ENCODE measurements at regions not wholly inside any gene's neighbourhood (a gene's known extent, or its start where the extent isn't known, plus 50 kb on each side); places are given as distances from the start of the nearest gene placed in this dataset.

DNA sequence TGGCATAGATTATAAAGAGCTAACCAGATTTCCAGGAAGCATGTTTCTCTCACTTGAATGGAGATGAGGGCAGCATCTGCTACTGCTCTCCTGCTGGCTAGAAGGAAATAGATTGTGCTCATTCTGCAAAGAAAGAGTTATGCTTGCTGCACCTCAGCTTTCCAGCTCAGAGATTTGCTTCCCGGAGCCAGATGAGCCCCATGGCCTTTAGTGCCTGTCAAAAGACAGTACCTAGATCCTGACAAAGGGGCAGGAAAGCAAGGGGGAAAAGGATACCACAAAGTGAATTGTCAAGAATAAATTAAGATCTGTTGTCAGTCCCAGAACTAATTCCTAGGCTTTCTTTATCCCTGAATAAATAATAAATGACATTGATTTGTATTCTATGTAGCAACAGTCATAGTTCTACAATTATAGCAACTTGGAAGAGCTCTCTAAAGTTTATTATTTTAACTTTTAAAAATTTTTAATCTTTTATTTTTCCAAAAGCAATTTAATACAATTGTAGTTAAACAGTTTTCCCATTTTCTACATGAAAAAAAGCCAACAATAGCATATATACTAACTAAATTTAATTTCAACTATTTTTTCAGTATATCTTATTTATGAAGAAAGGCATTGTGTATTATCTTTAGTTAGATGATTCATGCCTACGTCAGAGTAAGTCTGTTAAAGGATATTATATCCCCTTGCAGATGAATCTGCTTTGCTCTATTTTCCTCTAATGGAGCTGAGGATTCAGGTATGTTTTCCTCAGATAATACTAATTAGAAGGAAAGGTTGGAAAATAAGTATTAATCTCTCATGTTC, 306.1 kb upstream of the DDI1 start:
- 18 to 25% methylated on average over 2 of the region's 2 CpGs for WGBS, 2 experiments (ENCODE audit: low coverage in 1 of 2, low lambda C conversion rate in 2 of 2, missing lambda C conversion rate in 2 of 2)
- TF ChIP-seq EZH2phosphoT487 (IDR thresholded peaks at IDR 0.05; ENCODE audit: insufficient read depth, low read depth) (no peak), EZH2 (IDR thresholded peaks at IDR 0.05; ENCODE audit: insufficient read depth, poor library complexity, severe bottlenecking) (no peak)
- H2AFZ ChIP-seq: no peak overlapping the region
- peak; percentile 63 for DNase-seq
- no peaks in the 10 kb centered on the region for H3K36me3 ChIP-seq (ENCODE audit: low read depth)
- no peak overlapping the region for H3K9ac ChIP-seq
- in situ Hi-C loops (cut with MboI): no loop called here
- H3K9me3 ChIP-seq (ENCODE audit: low read depth): no peaks in the 10 kb centered on the region
- no peaks in the 10 kb centered on the region for H4K20me1 ChIP-seq (ENCODE audit: insufficient read depth)
- H3K4me1 ChIP-seq (ENCODE audit: insufficient read depth): peaks cover 5% of the 10 kb centered on the region
- no peaks in the 10 kb centered on the region for H3K79me2 ChIP-seq (ENCODE audit: insufficient read depth)
- no peaks in the 10 kb centered on the region for H3K27me3 ChIP-seq (replicated peaks; ENCODE audit: insufficient read depth)
- H3K9me2 ChIP-seq (ENCODE audit: insufficient read depth): no peaks in the 10 kb centered on the region
- no peak overlapping the region for H3K4me2 ChIP-seq (ENCODE audit: unreplicated experiment)
- H3F3A ChIP-seq (ENCODE audit: insufficient read depth): 0 out of 2 replicates have a peak, but pooled peaks cover 6% of the 10 kb centered on the region
- no peak overlapping the region for H3K27ac ChIP-seq
- H3K4me3 ChIP-seq: no peak overlapping the region

DNA sequence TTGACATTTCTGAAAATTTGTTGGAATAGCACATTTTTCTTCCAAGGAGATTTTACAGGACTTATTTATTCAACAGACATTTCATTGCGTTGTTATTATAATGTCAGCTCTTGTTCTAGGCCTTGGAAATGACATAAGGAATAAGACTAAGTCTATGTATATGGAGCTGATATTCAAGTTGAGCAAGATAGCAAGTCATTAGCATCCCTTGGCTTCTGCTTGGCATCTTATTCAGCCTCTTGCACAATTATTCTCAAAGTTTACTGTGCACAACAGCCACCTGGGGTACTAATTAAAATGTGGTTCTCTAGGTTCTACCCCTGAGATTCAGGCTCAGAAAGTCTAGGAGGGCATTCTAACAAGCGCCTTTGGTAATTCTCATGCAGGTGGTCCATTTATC, 304.8 kb upstream of the DDI1 start:
- Histone ChIP-seq H3K27ac (no peak overlapping the region), H3K79me2 (ENCODE audit: insufficient read depth) (no peaks in the 10 kb centered on the region), H3K4me3 (no peak overlapping the region), H3K9ac (no peak overlapping the region), H3K4me2 (ENCODE audit: unreplicated experiment) (no peak overlapping the region), H3K36me3 (ENCODE audit: low read depth) (no peaks in the 10 kb centered on the region), H3K4me1 (ENCODE audit: insufficient read depth) (peaks cover 5% of the 10 kb centered on the region), H3F3A (ENCODE audit: insufficient read depth) (0 out of 2 replicates have a peak, but pooled peaks cover 13% of the 10 kb centered on the region), H3K27me3 (replicated peaks; ENCODE audit: insufficient read depth) (no peaks in the 10 kb centered on the region), H3K9me2 (ENCODE audit: insufficient read depth) (no peaks in the 10 kb centered on the region), H2AFZ (no peak overlapping the region), H4K20me1 (ENCODE audit: insufficient read depth) (no peaks in the 10 kb centered on the region), H3K9me3 (ENCODE audit: low read depth) (no peaks in the 10 kb centered on the region)
- WGBS, 2 experiments (ENCODE audit: low coverage in 1 of 2, low lambda C conversion rate in 2 of 2, missing lambda C conversion rate in 2 of 2): 48 to 50% methylated on average over 2 of the region's 2 CpGs
- no peak for TF ChIP-seq EZH2 (IDR thresholded peaks at IDR 0.05; ENCODE audit: insufficient read depth, poor library complexity, severe bottlenecking)
- TF ChIP-seq EZH2phosphoT487 (IDR thresholded peaks at IDR 0.05; ENCODE audit: insufficient read depth, low read depth): no peak
- in situ Hi-C loops (cut with MboI): no loop called here
- no peak for DNase-seq

DNA sequence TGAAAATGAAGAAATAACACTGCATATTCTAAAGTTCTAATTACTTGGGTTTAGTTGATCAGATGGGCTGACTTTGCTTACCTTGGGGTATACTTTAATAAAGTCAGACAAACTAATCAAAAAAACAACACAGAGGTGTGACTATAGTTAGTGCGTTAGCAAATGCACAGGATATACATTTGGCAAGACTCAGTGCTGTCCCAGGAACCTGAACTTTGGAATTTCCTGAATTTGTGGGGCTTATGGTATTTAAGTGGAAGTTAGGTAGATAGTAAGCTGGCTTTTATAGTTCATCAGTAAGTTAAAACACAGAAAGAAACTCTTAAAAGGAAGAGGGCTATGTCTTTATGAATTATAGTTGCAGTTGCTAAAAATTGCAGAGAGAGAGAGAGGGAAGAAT, 302.6 kb upstream of the DDI1 start:
- H3K27me3 ChIP-seq (replicated peaks; ENCODE audit: insufficient read depth): no peaks in the 10 kb centered on the region
- DNase-seq: no peak
- H3K4me2 ChIP-seq (ENCODE audit: unreplicated experiment): no peak overlapping the region
- no peaks in the 10 kb centered on the region for H3K9me2 ChIP-seq (ENCODE audit: insufficient read depth)
- H3K79me2 ChIP-seq (ENCODE audit: insufficient read depth): no peaks in the 10 kb centered on the region
- 93 to 96% methylated on average over 1 of the region's 1 CpG for WGBS, 2 experiments (ENCODE audit: low coverage in 1 of 2, low lambda C conversion rate in 2 of 2, missing lambda C conversion rate in 2 of 2)
- H3K27ac ChIP-seq: no peak overlapping the region
- H3K4me3 ChIP-seq: no peak overlapping the region
- no peaks in the 10 kb centered on the region for H3K9me3 ChIP-seq (ENCODE audit: low read depth)
- in situ Hi-C loops (cut with MboI): no loop called here
- no peaks in the 10 kb centered on the region for H4K20me1 ChIP-seq (ENCODE audit: insufficient read depth)
- no peak overlapping the region for H3K9ac ChIP-seq
- H3F3A ChIP-seq (ENCODE audit: insufficient read depth): 0 out of 2 replicates have a peak, but pooled peaks cover 13% of the 10 kb centered on the region
- peaks cover 5% of the 10 kb centered on the region for H3K4me1 ChIP-seq (ENCODE audit: insufficient read depth)
- no peaks in the 10 kb centered on the region for H3K36me3 ChIP-seq (ENCODE audit: low read depth)
- no peak for TF ChIP-seq EZH2phosphoT487 (IDR thresholded peaks at IDR 0.05; ENCODE audit: insufficient read depth, low read depth)
- no peak for TF ChIP-seq EZH2 (IDR thresholded peaks at IDR 0.05; ENCODE audit: insufficient read depth, poor library complexity, severe bottlenecking)
- H2AFZ ChIP-seq: no peak overlapping the region

DNA sequence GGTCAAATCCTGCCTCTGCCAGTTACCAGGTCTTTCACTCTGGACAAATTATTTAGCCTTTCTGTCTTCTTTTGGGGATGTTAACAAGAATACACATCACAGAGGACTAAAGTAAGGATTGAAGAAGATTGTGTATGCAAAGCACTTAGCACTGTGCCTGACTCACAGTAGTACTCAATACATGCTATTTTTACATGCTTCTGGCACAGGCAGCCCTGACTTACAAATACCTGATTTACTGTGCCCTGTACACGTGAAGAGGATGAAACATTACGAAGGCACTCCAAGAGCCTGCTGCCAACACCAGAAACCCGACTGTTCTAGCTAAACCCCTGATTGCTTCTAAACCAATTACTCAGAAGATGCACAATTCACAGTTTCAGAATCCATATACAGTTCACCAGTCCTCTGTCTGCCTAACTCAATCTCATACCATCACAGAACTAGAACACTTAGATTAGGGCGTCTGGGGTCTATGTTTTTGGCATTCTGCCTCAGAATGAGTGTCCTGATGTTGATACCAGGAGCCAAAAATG, 300.9 kb upstream of the DDI1 start:
- no peak overlapping the region for H3K4me2 ChIP-seq (ENCODE audit: unreplicated experiment)
- H3K79me2 ChIP-seq (ENCODE audit: insufficient read depth): no peaks in the 10 kb centered on the region
- peaks cover 3% of the 10 kb centered on the region for H3K4me1 ChIP-seq (ENCODE audit: insufficient read depth)
- H3K27ac ChIP-seq: no peak overlapping the region
- TF ChIP-seq EZH2 (IDR thresholded peaks at IDR 0.05; ENCODE audit: insufficient read depth, poor library complexity, severe bottlenecking): no peak
- TF ChIP-seq EZH2phosphoT487 (IDR thresholded peaks at IDR 0.05; ENCODE audit: insufficient read depth, low read depth): no peak
- DNase-seq: peak; percentile 40
- 0 out of 2 replicates have a peak, but pooled peaks cover 13% of the 10 kb centered on the region for H3F3A ChIP-seq (ENCODE audit: insufficient read depth)
- H3K9ac ChIP-seq: no peak overlapping the region
- in situ Hi-C loops (cut with MboI): no loop called here
- H3K36me3 ChIP-seq (ENCODE audit: low read depth): no peaks in the 10 kb centered on the region
- H4K20me1 ChIP-seq (ENCODE audit: insufficient read depth): no peaks in the 10 kb centered on the region
- H3K4me3 ChIP-seq: no peak overlapping the region
- no peak overlapping the region for H2AFZ ChIP-seq
- H3K27me3 ChIP-seq (replicated peaks; ENCODE audit: insufficient read depth): no peaks in the 10 kb centered on the region
- H3K9me2 ChIP-seq (ENCODE audit: insufficient read depth): no peaks in the 10 kb centered on the region
- no peaks in the 10 kb centered on the region for H3K9me3 ChIP-seq (ENCODE audit: low read depth)
- WGBS, 2 experiments (ENCODE audit: low coverage in 1 of 2, low lambda C conversion rate in 2 of 2, missing lambda C conversion rate in 2 of 2): 35 to 37% methylated on average over 4 of the region's 4 CpGs

Measured in GM23248 (cell line).